Cardiac fibroblast (primary cell): ENCODE measurements at regions not wholly inside any gene's neighbourhood (a gene's known extent, or its start where the extent isn't known, plus 50 kb on each side); places are given as distances from the start of the nearest gene placed in this dataset.

Source experiments
- DNase-seq, 2 donors: peaks; one replicate each; pipeline versions ENCODE4 v3.0.0 to v3.0.0-alpha.2; 2010; ENCODE audit warnings: low read depth in 2 of 2
- H3K4me3 ChIP-seq, 2 donors: replicated peaks in 1 of 2; 1 replicate in 1 of 2; 2 replicates in 1 of 2; pipeline ENCODE4 v1.5.1; 2011; ENCODE audit warnings: low read depth in 2 of 2, low read length in 2 of 2, mild to moderate bottlenecking in 2 of 2, moderate library complexity in 1 of 2
- CTCF ChIP-seq: IDR thresholded peaks from one replicate; pipeline ENCODE4 v1.5.1; 2011; ENCODE audit warnings: low read depth, mild to moderate bottlenecking, low read length, inconsistent platforms

DNA sequence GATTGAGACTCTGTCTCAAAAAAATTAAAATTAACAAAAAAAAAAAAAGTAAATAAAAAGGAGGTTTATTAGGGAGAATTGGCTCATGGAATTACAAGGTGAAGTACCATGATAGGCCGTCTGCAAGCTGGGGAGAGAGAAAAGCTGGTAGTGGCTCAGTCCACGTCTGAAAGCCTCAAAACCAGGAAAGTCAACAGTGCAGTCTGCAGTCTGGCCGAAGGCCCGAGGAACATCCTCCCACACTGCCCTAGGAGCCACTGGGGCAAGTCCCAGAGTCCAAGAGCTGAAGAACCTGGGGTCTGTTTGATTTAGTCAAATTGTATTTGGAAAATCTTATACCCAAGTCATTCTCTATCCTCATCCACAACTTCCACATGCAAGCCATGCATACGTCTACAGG is 59.0 kb upstream of the RAB18 start:
- no peak for TF ChIP-seq CTCF
- DNase-seq = no peak

DNA sequence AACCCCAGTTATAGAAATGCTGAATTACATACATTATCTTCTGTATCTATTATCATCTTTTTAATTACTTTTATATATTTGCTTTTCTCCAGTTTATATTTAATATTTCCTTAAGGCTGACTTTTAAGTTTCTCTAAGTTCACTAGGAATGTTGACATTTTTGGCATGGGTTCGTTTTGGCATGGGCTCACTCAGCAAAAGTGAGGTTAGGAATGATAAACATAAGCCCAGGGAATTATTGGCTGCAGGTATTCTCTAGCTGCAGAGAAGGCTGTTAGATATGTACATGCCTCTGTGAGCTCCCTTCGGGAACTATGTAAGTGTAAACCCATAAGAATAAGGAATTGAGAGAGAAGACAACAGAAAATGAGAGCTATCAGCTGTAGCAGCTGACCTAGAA is 63.6 kb upstream of the RAB18 start:
- TF ChIP-seq CTCF = no peak
- DNase-seq = no peak

More for the DNA sequence above, 59.0 kb upstream of the RAB18 start:
- H3K4me3 ChIP-seq = no peak overlapping the region

DNA sequence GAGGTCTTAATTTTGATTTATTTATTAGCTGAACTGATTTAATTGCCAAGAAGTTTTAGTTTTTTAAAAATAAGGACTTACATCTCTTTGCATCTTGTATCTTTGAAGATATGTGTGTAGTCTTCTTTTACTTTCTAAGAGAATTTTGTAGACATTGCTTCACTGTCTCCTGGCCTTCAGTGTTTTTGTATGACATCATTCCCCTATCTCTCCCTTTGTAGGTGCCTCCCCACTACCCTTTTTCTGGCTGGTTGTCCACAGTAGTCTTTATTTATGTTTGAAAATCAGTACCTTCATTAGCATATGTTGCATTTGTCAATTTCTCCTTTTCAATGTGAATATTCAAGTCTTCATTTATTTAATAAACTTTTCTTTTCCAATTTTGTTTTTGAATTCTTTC is 64.1 kb upstream of the RAB18 start:
- no peak for TF ChIP-seq CTCF

More for the DNA sequence above, 63.6 kb upstream of the RAB18 start:
- H3K4me3 ChIP-seq = no peak overlapping the region

DNA sequence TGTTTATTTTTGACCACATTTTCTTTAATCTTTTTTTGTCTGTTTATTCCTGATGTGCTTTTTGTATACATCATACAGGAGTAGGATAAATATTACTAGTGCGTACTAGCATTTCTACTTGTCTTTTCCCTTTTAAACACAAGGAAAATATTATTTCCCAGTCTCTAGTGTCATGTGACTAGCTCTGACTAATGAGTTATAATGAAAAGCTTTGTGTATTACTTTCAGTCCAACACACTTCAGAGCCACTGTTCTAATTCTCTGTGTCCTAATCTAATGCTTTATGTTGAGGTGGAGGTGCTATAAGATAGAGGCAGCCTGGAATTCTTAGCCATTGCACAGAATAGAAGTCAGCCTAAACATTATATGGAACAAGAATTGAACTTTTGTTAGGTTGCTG is 65.0 kb upstream of the RAB18 start:
- no peak overlapping the region for H3K4me3 ChIP-seq
- TF ChIP-seq CTCF = no peak
- no peak for DNase-seq

More for the DNA sequence above, 64.1 kb upstream of the RAB18 start:
- DNase-seq = no peak
- H3K4me3 ChIP-seq = no peak overlapping the region

GRCh38 chr10:27437775-27438174 is 66.3 kb upstream of the RAB18 start:
- TF ChIP-seq CTCF = no peak
- no peak overlapping the region for H3K4me3 ChIP-seq
- DNase-seq = no peak

DNA sequence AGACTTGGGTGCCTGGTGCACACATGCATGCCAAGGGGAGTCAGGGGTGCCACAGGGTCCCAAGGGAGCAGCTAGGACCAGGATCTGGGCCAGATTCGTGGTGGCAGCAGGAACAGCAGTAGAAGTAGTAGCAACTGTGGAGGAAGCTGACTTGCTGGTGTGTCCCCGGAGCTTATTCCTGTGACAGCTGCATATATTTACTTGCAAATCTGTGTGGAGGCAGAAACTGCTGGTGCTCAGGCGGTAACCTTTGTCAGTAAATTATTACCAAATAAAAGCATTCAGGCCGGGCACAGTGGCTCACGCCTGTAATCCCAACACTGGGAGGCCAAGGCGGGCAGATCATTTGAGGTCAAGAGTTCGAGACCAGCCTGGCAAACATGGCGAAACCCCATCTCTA is 67.4 kb upstream of the RAB18 start:
- H3K4me3 ChIP-seq = no peak overlapping the region
- no peak for TF ChIP-seq CTCF
- DNase-seq = no peak

DNA sequence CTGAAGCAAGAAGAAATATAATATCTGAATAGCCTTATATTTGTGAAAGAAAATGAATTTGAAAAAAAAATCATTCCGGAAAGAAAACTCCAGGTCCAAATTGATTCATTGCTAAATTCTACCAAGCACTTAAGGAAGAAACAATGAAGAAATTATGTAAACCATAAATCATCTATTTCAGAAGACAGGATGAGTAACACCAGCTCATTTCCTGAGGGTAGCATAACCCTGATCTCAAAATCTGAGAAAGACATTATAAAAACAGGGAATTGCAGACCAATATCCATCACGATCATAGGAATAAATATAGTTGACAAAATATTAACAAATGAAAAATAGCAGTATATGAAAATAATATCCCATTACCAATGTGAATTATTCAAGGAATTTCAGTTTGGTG is 70.1 kb upstream of the RAB18 start:
- TF ChIP-seq CTCF = no peak

More for the DNA sequence above, 70.1 kb upstream of the RAB18 start:
- DNase-seq = no peak
- no peak overlapping the region for H3K4me3 ChIP-seq
